DND-41 (cell line): ENCODE measurements at regions not wholly inside any gene's neighbourhood (a gene's known extent, or its start where the extent isn't known, plus 50 kb on each side); places are given as distances from the start of the nearest gene placed in this dataset.
A peak's percentile ranks its signal among the peaks of the same experiment; 100 is the strongest.

ENCODE experiments used
- CTCF ChIP-seq: IDR thresholded peaks from 2 replicates; pipeline ENCODE4 v1.5.1; 2012; ENCODE audit warnings: borderline replicate concordance, low read length, moderate library complexity, mild to moderate bottlenecking; ENCODE audit not compliant: poor library complexity, severe bottlenecking; ENCODE audit errors: extremely low read depth
- EZH2 ChIP-seq: IDR thresholded peaks from 3 replicates; pipeline ENCODE4 v1.6.1; 2012; ENCODE audit warnings: borderline replicate concordance, low read depth, mild to moderate bottlenecking, moderate library complexity, low read length, inconsistent platforms; ENCODE audit not compliant: severe bottlenecking

DNA sequence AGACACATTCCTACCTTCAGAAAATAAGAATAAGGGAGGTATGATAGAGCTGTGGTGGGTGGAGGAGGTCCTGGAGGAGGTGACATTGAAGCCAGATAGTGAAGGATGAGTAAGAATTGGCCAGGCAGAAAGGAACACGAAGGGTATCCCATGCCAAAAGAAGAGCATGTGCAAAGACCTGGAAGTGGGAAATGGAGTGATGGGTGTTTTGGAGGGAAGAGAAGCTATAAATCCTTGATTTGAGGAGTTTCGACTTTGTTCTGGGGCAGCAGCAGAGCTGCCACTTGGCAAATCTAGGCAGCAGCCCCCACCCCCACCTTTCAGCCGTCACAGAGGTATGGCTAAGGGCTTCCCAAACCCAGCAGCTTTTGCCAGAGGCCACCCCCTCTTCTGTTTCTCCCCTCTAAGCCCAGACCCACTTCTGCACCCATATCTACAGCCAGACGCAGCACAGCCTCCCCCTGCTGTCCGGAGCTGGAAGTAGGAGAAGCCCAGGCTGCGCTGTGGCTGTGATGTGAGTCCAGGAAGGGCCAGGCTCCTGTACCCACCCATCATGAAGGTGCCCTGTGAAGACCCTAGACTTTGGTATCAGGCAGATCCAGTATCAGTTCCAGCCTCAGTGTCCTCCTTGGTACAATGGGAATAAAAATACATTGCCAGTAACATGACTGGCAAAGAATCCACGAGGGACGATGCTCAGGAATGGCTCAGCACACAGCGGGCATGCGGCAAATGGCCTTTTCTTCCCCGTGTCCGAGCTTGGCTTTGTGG, 188.7 kb upstream of the LINGO1 start:
- TF ChIP-seq CTCF = peak; percentile 76
- TF ChIP-seq EZH2 = no peak
